Neural crest cell (in vitro differentiated cells): ENCODE measurements at regions not wholly inside any gene's neighbourhood (a gene's known extent, or its start where the extent isn't known, plus 50 kb on each side); places are given as distances from the start of the nearest gene placed in this dataset.

ENCODE experiments used
- DNase-seq: peaks from one replicate; pipeline ENCODE4 v3.0.0; 2021; ENCODE audit warnings: low read depth, mixed read lengths, low spot score
- H3K27ac Mint-ChIP-seq: one replicate; pipeline ENCODE4 v1.8.0; 2021; ENCODE audit warnings: mild to moderate bottlenecking, mixed read lengths; ENCODE audit not compliant: unreplicated experiment
- H3K27me3 Mint-ChIP-seq: 2 replicates; pipeline ENCODE4 v1.8.0; 2021; ENCODE audit warnings: low read depth, mild to moderate bottlenecking, mixed read lengths
- H3K36me3 Mint-ChIP-seq: 2 replicates; pipeline ENCODE4 v1.8.0; 2021; ENCODE audit warnings: low read depth, mild to moderate bottlenecking, mixed read lengths
- H3K4me1 Mint-ChIP-seq: 2 replicates; pipeline ENCODE4 v1.8.0; 2021; ENCODE audit warnings: mixed read lengths
- H3K4me3 Mint-ChIP-seq: one replicate; pipeline ENCODE4 v1.8.0; 2021; ENCODE audit warnings: mild to moderate bottlenecking, mixed read lengths
- H3K9me3 Mint-ChIP-seq: 2 replicates; pipeline ENCODE4 v1.8.0; 2021; ENCODE audit warnings: mixed read lengths
- CTCF ChIP-seq: fragments of 200-600 bp; sonication (generic); conservative IDR thresholded peaks from 2 replicates; pipeline ENCODE4 v1.5.0; 2021; ENCODE audit warnings: antibody characterized with exemption, mild to moderate bottlenecking

- Mint-ChIP-seq H3K27me3 (no peaks in the 10 kb centered on the region), H3K9me3 (no peaks in the 10 kb centered on the region), H3K36me3 (no peaks in the 10 kb centered on the region), H3K4me1 (peaks cover 13% of the 10 kb centered on the region), H3K4me3 (no peak overlapping the region), H3K27ac (no peak overlapping the region)
- no peak for DNase-seq
- no peak for TF ChIP-seq CTCF
Observed at GRCh38 chr18:75862458-75862857, 435.0 kb upstream of the SMIM21 start.

- no peaks in the 10 kb centered on the region for H3K36me3 Mint-ChIP-seq
- TF ChIP-seq CTCF, result no peak
- no peaks in the 10 kb centered on the region for H3K9me3 Mint-ChIP-seq
- H3K27ac Mint-ChIP-seq, result no peak overlapping the region
- no peak for DNase-seq
- peaks cover 13% of the 10 kb centered on the region for H3K4me1 Mint-ChIP-seq
- H3K27me3 Mint-ChIP-seq, result no peaks in the 10 kb centered on the region
- H3K4me3 Mint-ChIP-seq, result no peak overlapping the region
Observed at GRCh38 chr18:75860166-75860565, 432.7 kb upstream of the SMIM21 start.

GRCh38 chr18:75859533-75859932 is 432.0 kb upstream of the SMIM21 start:
- no peak for TF ChIP-seq CTCF
- Mint-ChIP-seq H3K9me3 (no peaks in the 10 kb centered on the region), H3K36me3 (no peaks in the 10 kb centered on the region), H3K4me1 (peaks cover 11% of the 10 kb centered on the region), H3K27me3 (no peaks in the 10 kb centered on the region), H3K27ac (no peak overlapping the region), H3K4me3 (no peak overlapping the region)
- no peak for DNase-seq

GRCh38 chr18:75858754-75859153 is 431.3 kb upstream of the SMIM21 start:
- Mint-ChIP-seq H3K27ac (no peak overlapping the region), H3K4me1 (peaks cover 7% of the 10 kb centered on the region), H3K27me3 (no peaks in the 10 kb centered on the region), H3K36me3 (no peaks in the 10 kb centered on the region), H3K4me3 (no peak overlapping the region), H3K9me3 (no peaks in the 10 kb centered on the region)
- no peak for TF ChIP-seq CTCF
- DNase-seq, result no peak

GRCh38 chr18:75857558-75857957 is 430.1 kb upstream of the SMIM21 start:
- H3K4me3 Mint-ChIP-seq, result no peak overlapping the region

More at GRCh38 chr18:75857558-75857957, 430.1 kb upstream of the SMIM21 start:
- Mint-ChIP-seq H3K27ac (no peak overlapping the region), H3K27me3 (no peaks in the 10 kb centered on the region), H3K9me3 (no peaks in the 10 kb centered on the region), H3K36me3 (no peaks in the 10 kb centered on the region), H3K4me1 (peaks cover 6% of the 10 kb centered on the region)
- DNase-seq, result no peak
- no peak for TF ChIP-seq CTCF
